ENCODE measurements at regions not wholly inside any gene's neighbourhood (a gene's known extent, or its start where the extent isn't known, plus 50 kb on each side); places are given as distances from the start of the nearest gene placed in this dataset.
A peak's percentile ranks its signal among the peaks of the same experiment; 100 is the strongest.
"Not testable (repeated sequence)": the region's sequence is repeated elsewhere in the genome, so short reads cannot be mapped to it uniquely, and the experiment has no call there.

DNA sequence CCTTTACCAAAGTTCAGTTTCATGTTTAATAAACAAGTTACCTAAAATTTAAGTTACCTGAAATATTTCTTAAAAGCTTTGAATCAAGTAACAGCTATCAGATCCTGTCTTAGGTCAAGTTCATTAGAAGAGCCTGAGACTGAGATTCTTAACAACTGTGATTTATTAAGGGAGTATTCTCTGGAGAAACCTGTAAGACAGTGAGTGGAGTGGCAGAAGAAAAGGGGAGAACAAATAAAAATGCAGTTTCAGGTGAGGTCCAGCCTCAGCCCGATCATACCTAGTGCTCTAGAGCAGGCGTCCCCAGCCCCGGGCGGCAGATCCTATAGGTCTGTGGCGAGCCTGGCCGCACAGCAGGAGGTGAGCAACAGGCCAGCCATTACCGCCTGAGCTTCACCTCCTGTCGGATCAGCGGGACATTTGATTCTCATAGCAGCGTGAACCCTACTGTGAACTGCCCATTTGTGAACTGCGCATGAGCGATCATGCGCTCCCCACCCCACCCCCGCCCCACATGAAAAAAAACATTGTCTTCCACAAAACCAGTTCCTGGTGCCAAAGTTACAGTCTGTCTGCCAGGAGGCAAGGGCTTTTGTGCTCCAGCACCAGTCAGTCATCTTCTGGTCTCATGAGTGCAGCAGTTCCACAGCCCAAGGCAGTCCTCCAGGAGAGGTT is 59.2 kb upstream of the ADGRB3 start:
- peak; percentile 71 for DNase-seq

DNA sequence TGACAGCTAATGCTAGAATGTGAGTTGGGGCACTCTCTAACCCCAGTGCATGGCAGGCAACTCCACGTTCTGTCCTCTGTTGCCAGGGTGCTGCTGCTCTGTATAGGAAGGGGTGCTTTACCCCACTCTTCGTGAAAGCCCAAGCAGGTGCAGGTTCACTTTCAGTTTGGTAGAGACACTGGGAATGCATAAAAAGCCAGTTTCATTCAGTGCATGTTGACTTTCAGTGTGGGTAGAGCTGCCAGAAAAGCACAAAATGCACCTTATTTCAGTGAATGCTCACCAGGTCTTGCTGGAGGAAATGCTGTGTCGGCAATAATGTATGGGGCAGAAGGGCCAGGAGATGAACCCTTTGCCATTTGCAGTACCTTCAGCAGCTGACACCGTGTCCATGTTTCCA is 62.1 kb upstream of the ADGRB3 start:
- no peak for DNase-seq

DNA sequence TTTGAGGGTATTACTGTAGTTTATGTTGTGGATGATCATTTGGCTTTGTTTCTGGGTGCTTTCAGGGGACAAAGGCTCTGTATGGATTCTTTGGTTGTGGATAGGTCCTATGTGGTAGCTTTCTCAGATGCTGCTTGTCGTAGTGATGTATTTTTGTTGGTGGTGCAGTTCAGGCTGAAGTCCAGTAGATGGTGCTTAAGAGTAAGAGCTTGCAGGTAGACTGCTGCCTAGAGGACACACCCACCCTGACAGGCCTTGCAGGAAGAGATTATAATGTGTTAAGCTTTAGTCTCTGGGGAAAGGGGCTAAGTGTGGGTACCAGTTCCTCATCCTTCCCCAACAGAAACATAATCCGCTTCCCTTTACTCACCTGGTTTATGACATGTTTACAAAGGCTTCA is 62.6 kb upstream of the ADGRB3 start:
- DNase-seq = no peak

DNA sequence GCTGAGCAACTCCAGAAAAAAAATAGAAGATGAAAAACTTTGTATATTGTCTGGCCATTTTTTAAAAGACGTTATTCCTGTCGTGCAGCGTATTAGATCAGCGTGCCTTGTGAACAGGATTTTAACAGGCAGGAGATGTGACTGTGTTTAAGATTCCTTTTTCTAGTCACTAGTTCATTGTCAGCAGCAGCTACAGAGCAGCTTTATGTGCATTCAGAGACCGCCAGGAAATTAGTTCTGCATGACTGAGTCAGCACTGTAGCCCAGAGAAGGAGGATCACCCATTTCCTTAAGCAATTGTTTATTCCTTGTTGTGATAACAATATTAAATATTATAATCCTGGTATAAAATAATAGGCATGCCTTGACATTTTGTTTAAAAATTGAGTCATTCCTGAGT is 75.4 kb upstream of the ADGRB3 start:
- DNase-seq = peak; percentile 75

DNA sequence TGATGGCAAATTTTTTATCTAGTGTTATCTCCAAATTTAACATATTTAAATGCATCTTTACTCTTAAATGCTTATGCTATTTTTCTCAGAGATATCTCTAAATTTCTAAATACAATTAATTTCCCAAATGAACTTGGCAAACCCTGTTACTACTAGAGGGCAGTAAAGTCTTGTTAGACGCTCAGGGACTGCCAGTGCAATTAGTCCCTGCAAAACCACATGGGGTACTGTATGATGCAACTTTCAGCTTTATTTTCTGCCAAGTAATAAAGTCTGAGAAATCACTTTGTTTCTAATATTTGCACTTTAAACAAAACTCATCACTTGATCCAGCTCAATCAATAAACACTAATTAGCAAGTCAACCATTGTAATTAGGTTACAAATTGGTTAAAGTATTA is 76.0 kb upstream of the ADGRB3 start:
- peak; percentile 26 for DNase-seq

DNA sequence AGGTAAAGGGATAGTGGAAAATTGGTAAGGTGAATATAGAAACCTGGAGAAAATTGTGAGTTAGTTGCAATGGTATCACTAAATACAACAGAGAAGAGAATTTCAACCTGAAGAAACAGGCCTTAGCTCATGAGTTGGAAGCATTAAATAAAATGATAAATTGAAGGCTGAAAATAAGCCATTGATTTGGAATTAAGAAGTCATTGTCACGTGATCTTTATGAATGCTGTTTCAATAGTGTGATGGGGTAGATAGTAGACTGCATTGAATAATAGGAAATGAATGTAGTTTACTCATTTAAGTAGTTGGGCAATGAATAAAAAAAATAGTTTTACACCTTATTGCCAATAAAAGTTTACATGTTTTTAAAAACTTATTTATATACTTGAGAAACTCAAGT is 88.5 kb upstream of the ADGRB3 start:
- DNase-seq = no peak

DNA sequence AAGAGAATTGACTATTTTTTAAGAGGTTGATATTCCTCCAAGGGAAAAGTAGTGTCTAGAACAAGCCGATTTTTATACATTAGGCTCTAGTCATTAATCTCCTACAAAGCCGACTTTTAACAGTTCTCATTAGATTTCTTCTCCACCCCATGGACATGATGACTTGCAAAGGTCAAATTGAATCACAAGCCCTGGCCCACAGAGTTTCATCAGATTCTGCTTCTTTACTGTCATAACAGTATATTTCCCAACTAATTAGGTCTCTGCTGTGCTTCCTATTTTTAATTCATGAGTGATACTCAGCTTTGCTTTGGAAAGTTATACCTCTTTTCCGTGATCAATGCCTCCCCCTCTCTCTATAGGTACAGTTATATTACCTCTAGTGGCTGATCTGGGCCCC is 90.6 kb upstream of the ADGRB3 start:
- DNase-seq = no peak

- DNase-seq = no peak
These were observed 101.7 kb upstream of the ADGRB3 start for GRCh38 chr6:68533339-68533795.

DNA sequence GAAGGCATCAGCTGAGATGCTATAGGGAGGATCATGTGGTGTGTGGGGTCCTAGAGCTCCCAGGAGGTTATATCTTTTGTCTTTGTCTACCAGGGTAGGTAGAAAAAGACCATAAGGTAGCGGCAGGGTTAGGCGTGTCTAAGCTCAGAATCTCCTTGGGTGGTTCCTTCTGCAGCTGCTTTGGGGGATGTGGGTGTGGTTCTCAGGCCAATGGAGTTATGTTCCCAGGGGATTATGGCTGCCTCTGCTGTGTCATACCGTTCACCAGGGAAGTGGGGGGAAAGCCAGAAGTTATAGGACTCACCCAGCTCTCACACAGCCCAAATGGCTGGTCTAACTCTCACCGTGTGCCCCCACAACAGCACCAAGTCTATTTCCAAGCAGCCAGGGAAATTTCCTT is 107.4 kb upstream of the ADGRB3 start:
- no peak for DNase-seq

DNA sequence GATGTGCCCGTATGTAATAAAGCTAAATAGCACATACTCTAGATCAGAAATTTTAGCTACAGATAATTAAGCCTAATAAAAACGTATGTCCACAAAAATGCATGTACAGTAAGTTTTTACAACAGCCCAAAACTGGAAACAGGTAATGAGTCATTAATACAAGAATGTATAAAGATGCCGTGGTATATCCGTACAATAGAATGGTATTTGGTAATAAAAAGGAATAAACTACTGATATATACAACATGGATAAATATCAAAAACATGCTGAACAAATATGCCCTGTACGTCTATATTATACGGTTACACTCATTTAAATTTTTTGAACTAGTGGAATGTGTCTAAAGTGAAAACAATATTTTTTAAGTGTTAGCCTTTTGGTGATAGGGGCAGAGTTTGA is 128.2 kb upstream of the ADGRB3 start:
- DNase-seq = no peak

DNA sequence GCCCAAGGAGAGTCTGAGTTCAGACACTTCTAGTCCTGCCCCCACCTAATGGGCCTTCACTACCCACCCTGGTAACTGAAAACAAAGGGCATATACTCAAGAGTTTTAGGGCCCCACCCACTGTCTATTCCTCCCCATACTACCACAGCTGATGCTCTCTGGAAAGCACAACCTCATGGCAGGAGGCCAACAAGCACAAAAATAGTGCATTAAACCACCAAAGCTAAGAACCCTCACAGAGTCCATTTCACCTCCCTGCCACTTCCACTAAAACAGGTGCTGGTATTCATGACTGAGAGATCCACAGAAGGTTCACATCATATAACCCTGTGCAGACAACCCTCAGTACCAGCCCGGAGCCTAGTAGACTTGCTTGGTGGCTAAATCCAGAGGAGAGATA is 132.1 kb upstream of the ADGRB3 start:
- no peak for DNase-seq

DNA sequence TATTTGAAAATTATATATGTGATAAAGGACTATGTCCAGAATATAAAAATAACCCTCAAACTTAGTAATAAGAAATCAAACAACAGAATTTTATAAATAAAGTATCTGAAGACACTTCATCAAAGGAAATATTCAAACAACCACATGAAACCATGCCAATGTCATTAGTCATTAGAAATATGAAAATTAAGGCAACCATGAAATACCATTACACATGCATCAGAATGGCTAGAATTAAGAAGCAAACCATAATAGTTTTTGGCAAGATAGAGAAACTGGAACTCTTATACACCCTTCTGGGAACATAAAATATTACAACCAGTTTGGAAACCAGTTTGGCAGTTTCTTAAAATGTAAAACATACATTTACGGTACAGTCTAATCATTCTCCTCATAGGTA is 137.2 kb upstream of the ADGRB3 start:
- no peak for DNase-seq

DNA sequence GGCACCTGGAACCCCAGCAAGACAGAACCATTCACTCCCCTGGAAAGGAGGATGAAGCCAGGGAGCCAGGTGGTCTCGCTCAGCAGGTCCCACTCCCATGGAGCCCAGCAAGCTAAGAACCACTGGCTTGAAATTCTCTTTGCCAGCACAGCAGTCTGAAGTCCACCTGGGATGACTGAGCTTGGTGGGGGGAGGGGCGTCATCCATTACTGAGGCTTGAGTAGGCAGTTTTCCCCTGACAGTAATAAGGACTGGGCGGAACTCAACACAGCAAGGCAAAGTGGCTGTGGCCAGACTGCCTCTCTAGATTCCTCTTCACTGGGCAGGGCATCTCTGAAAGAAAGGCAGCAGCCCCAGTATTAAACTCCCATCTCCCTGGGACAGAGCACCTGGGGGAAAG is 140.2 kb upstream of the ADGRB3 start:
- DNase-seq = not testable (repeated sequence)

DNA sequence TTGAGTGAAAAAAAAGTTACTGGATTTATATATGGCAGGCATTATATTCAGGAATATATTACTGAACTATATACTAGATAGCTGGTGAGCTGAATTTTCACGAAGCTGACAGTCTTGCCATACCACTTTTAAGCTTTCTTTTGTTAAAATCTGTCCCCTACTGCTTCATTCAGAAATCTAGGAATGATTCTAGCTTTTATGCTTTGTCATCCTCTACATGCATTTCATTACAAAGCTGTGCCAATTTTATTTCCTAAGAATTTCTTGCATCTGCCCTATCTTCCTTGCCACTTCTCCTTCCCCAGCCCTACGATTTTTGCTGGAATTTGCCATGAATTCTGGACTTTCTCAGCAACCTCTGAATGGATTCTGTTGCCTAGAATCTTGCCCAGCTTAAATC is 158.5 kb upstream of the ADGRB3 start:
- no peak for DNase-seq

GRCh38 chr6:68473433-68474210 is 161.5 kb upstream of the ADGRB3 start:
- DNase-seq = no peak

DNA sequence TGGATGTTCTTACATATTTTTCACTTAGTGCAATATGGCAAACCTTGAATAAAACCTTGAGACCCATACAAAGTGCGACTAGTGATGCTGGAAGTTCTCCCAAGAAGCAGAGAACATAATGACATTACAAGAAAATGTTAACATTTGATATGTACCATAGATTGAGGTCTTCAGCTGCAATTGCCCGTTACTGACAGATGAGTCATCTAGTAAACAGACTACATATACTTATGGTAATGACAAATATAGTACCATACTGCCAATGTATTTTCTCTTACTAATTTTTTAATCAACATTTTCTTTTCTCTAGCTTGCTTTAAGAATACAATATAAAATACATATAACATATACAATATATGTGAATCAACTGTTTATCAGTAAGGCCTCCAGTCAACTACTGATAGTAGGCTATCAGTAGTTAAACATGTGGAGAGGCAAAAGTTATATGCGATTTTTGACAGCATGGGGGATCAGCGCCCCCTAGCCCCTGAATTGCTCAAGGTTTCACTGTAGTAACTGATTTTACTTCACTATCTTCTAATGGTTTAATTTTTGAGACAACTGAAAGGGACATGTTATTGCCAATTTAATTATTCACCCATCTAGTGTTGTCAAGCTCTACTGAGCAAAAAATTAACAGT is 166.7 kb upstream of the ADGRB3 start:
- no peak for DNase-seq

GRCh38 chr6:68458447-68458846 is 176.6 kb upstream of the ADGRB3 start:
- no peak for DNase-seq

DNA sequence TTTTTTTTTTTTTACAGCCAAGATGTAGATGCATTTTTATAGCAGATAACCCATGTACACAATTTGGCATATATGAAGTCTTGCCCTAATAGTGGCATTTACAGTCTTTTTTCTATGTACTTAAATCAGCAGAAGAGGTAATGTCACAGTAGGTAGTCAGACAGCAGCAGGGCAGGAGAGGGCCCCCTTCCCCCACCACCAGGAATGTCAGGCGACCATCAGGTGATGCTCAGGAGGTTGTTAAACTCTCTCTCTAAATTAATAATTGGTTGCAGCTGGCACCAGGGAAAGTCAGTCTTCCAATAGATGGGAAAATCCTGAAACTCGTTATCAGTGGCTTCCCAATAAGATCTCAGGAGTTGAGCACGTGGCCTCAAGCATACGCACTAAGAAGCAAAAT is 188.0 kb upstream of the ADGRB3 start:
- no peak for DNase-seq

- DNase-seq = no peak
These were observed 189.2 kb upstream of the ADGRB3 start for GRCh38 chr6:68445926-68446325.

DNA sequence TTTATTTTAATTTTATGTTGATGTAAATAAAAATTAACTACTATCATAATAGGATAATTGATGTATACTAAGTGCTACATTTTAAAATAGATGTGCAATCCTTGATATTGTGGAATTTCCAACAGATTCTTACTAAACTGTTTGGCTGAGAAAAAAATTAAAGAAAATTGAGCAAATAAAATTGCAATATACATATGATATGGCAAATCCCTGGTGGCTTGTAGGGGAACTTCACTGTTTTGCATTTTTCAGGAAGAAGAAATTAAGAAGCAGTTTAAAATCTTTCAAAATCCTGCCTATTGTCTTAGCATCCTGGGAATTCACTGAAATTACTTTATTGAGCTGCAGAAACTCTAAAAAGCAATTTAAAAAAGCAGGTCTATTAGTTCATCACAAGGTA is 191.4 kb upstream of the ADGRB3 start:
- DNase-seq = no peak

DNA sequence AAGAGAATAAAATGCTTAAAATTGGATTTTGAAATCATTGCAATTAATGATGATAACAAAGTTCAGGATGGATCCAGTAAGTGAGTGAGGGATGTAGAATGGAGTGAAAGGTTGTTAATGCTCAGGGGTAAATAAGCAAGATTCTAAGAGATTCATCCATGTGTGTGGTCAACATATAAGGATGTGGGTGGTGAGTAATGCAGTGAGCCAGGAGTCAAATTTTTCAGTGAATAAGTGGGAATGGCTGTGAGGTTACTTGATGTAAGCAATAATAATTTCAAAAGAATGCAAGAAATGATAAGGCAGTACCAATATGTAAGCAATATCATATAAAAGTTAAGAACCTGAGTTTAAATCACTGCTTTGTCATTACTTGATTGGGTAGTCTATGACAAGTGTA is 207.5 kb upstream of the ADGRB3 start:
- no peak for DNase-seq

DNA sequence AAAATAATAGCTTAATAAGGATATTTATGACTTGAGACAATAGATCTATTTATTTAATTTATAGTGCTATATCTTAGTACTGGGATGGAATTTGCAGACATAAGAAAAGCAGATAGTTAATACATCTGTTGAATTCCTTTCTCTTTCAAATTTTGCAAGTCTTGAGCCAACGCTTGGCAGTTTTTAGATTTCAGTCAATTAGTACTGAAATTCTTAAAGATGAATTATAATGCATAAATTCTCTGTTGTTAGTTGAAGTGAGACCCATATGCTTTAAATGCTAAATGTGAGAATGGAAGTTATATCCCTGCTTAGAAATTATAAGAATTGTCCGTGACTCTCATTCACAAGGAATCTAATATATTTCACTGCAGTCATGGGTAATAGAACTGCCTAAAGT is 225.1 kb upstream of the ADGRB3 start:
- DNase-seq = no peak

DNA sequence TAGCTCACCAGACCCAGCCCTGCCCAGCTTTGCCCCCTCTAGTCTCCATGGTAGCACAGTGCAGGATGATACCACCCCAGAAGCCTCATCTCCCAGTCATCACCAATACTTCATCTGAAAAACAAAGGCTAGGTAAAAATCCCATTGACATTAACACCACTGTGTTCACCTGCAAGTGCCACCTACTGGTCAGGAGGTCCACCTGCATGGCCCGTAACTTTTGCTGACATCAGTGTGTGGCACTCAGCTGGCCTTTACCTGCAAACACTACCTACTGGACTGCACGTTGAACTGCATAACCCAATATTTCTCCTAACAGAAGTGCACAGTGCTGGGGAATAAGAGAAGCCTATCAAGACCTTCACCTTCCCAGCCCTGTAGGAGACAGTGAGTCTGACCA is 234.7 kb upstream of the ADGRB3 start:
- no peak for DNase-seq

- no peak for DNase-seq
These were observed 243.1 kb upstream of the ADGRB3 start for GRCh38 chr6:68391953-68392352.

Data from retina (tissue), 1 donor.